H9 (cell line): ENCODE measurements at regions not wholly inside any gene's neighbourhood (a gene's known extent, or its start where the extent isn't known, plus 50 kb on each side); places are given as distances from the start of the nearest gene placed in this dataset.

ENCODE experiments used
- DNase-seq: peaks from one replicate; pipeline ENCODE4 v3.0.0-alpha.2; 2017
- H2AFZ ChIP-seq: one replicate; pipeline ENCODE4 v1.6.1; 2013; ENCODE audit warnings: mild to moderate bottlenecking, low read length, control low read depth, moderate library complexity
- H2AK5ac ChIP-seq: 2 replicates; pipeline ENCODE4 v1.6.1; 2013; ENCODE audit warnings: low read length, control low read depth, mixed read lengths; ENCODE audit not compliant: insufficient read length
- H2BK120ac ChIP-seq: one replicate; pipeline ENCODE4 v1.6.1; 2013; ENCODE audit warnings: low read depth, mild to moderate bottlenecking, low read length, control low read depth, inconsistent platforms; ENCODE audit not compliant: poor library complexity, severe bottlenecking
- H2BK12ac ChIP-seq: 2 replicates; pipeline ENCODE4 v1.6.1; 2013; ENCODE audit warnings: low read length, control low read depth, mixed read lengths, low read depth; ENCODE audit not compliant: insufficient read length
- H2BK15ac ChIP-seq: 2 replicates; pipeline ENCODE4 v1.6.1; 2013; ENCODE audit warnings: low read depth, low read length, control low read depth
- H2BK20ac ChIP-seq: one replicate; pipeline ENCODE4 v1.6.1; 2013; ENCODE audit warnings: low read depth, mild to moderate bottlenecking, low read length, control low read depth, inconsistent platforms; ENCODE audit not compliant: poor library complexity, severe bottlenecking
- H2BK5ac ChIP-seq: 2 replicates; pipeline ENCODE4 v1.6.1; 2013; ENCODE audit warnings: low read length, control low read depth, mixed read lengths; ENCODE audit not compliant: insufficient read length
- H3K14ac ChIP-seq: 2 replicates; pipeline ENCODE4 v1.6.1; 2013; ENCODE audit warnings: low read length, control low read depth; ENCODE audit not compliant: insufficient read depth
- H3K18ac ChIP-seq: 2 replicates; pipeline ENCODE4 v1.6.1; 2013; ENCODE audit warnings: low read depth, mild to moderate bottlenecking, mixed read lengths, low read length, control low read depth; ENCODE audit not compliant: insufficient read length
- H3K23ac ChIP-seq: 2 replicates; pipeline ENCODE4 v1.6.1; 2013; ENCODE audit warnings: low read length, control low read depth, mixed read lengths, low read depth; ENCODE audit not compliant: insufficient read length
- H3K23me2 ChIP-seq: 2 replicates; pipeline ENCODE4 v1.6.1; 2013; ENCODE audit warnings: low read depth, mild to moderate bottlenecking, mixed read lengths, low read length, control low read depth; ENCODE audit not compliant: insufficient read length, poor library complexity, severe bottlenecking
- H3K27ac ChIP-seq: 2 replicates; pipeline ENCODE4 v1.5.1; 2013; ENCODE audit warnings: low read length, control low read depth, mixed read lengths, low read depth; ENCODE audit not compliant: insufficient read length
- H3K27me3 ChIP-seq: 2 replicates; pipeline ENCODE4 v1.6.1; 2013; ENCODE audit warnings: low read length, control low read depth, inconsistent platforms; ENCODE audit not compliant: insufficient read depth
- H3K4ac ChIP-seq: 2 replicates; pipeline ENCODE4 v1.6.1; 2013; ENCODE audit warnings: low read depth, mild to moderate bottlenecking, control low read depth, inconsistent platforms, low read length, moderate library complexity
- H3K4me1 ChIP-seq: 2 replicates; pipeline ENCODE4 v1.6.1; 2013; ENCODE audit warnings: low read length, control low read depth, inconsistent platforms; ENCODE audit not compliant: insufficient read depth
- H3K4me2 ChIP-seq: 2 replicates; pipeline ENCODE4 v1.6.1; 2013; ENCODE audit warnings: low read length, control low read depth, mixed read lengths; ENCODE audit not compliant: insufficient read length, insufficient read depth
- H3K56ac ChIP-seq: 2 replicates; pipeline ENCODE4 v1.6.1; 2013; ENCODE audit warnings: low read depth, mild to moderate bottlenecking, mixed read lengths, low read length, control low read depth; ENCODE audit not compliant: insufficient read length
- H3K79me1 ChIP-seq: 2 replicates; pipeline ENCODE4 v1.6.1; 2013; ENCODE audit warnings: low read depth, mild to moderate bottlenecking, moderate library complexity, low read length, control low read depth, inconsistent platforms; ENCODE audit not compliant: insufficient read depth, poor library complexity, severe bottlenecking
- H3K79me2 ChIP-seq: 2 replicates; pipeline ENCODE4 v1.6.1; 2013; ENCODE audit warnings: low read length, control low read depth, inconsistent platforms; ENCODE audit not compliant: insufficient read depth
- H3K9ac ChIP-seq: 2 replicates; pipeline ENCODE4 v1.6.1; 2013; ENCODE audit warnings: low read length, control low read depth, mixed read lengths; ENCODE audit not compliant: insufficient read length; ENCODE audit errors: extremely low read depth
- H3K9me3 ChIP-seq: one replicate; pipeline ENCODE4 v1.6.1; 2013; ENCODE audit warnings: low read depth, low read length, inconsistent platforms; ENCODE audit not compliant: control insufficient read depth
- H3T11ph ChIP-seq: one replicate; pipeline ENCODE4 v1.6.1; 2013; ENCODE audit warnings: mild to moderate bottlenecking, low read length, control low read depth, inconsistent platforms
- H4K20me1 ChIP-seq: one replicate; pipeline ENCODE4 v1.6.1; 2013; ENCODE audit not compliant: control insufficient read depth, insufficient read length, insufficient read depth
- H4K5ac ChIP-seq: 2 replicates; pipeline ENCODE4 v1.6.1; 2013; ENCODE audit warnings: low read depth, mild to moderate bottlenecking, mixed read lengths, low read length, control low read depth; ENCODE audit not compliant: insufficient read length
- H4K8ac ChIP-seq: replicated peaks from 2 replicates; pipeline ENCODE4 v1.6.1; 2013; ENCODE audit warnings: low read length, control low read depth, mixed read lengths, low read depth; ENCODE audit not compliant: insufficient read length
- H4K91ac ChIP-seq: 2 replicates; pipeline ENCODE4 v1.6.1; 2013; ENCODE audit warnings: low read depth, mild to moderate bottlenecking, moderate library complexity, mixed read lengths, low read length, control low read depth; ENCODE audit not compliant: insufficient read length
- H3K27ac Mint-ChIP-seq, 3 experiments: 2 replicates in 2 of 3; 3 replicates in 1 of 3; pipeline ENCODE4 v1.8.0; 2020 to 2021; ENCODE audit warnings: mixed read lengths in 3 of 3, mild to moderate bottlenecking in 1 of 3, moderate library complexity in 1 of 3
- H3K27me3 Mint-ChIP-seq: 2 replicates; pipeline ENCODE4 v1.8.0; 2021; ENCODE audit warnings: low read depth, mild to moderate bottlenecking, moderate library complexity, mixed read lengths
- H3K36me3 Mint-ChIP-seq, 3 experiments: 2 replicates in 2 of 3; 3 replicates in 1 of 3; pipeline ENCODE4 v1.8.0; 2020 to 2021; ENCODE audit warnings: low read depth in 3 of 3, mixed read lengths in 3 of 3; ENCODE audit not compliant: insufficient read depth in 1 of 3
- H3K4me1 Mint-ChIP-seq, 2 experiments: 2 replicates each; pipeline ENCODE4 v1.8.0; 2020; ENCODE audit warnings: mixed read lengths in 2 of 2
- H3K4me3 Mint-ChIP-seq, 2 experiments: 2 replicates in 1 of 2; 3 replicates in 1 of 2; pipeline ENCODE4 v1.8.0; 2020 to 2021; ENCODE audit warnings: mild to moderate bottlenecking in 2 of 2, mixed read lengths in 2 of 2, moderate library complexity in 1 of 2
- H3K9me3 Mint-ChIP-seq, 2 experiments: 2 replicates in 1 of 2; 3 replicates in 1 of 2; pipeline ENCODE4 v1.8.0; 2020; ENCODE audit warnings: mild to moderate bottlenecking in 2 of 2, mixed read lengths in 2 of 2, moderate library complexity in 1 of 2
- TF ChIP-seq, protein P1 (sequence below): fragments of 200-600 bp; sonication (generic); conservative IDR thresholded peaks from 3 replicates; pipeline ENCODE4 v1.8.0; 2021; ENCODE audit warnings: antibody characterized with exemption, mild to moderate bottlenecking

DNA sequence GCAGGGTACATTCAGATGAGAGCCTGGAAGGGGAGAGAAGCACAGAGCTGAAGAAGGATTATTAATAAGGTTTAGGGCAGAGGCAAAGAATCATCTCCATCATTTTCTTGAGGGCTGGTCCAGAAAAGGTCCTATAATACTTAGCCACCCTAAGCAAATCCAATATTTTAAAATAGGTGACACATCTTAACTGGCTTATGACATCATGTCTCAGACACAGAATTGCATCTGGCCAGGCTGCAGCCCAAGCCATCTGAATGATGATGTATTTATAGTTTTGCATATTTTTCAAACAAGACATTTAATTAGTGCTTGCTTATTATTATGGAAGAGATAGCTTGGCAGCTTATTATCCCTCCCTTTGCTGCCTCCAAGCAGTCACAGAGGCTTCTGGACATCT lies 571.3 kb downstream of the SUCLG1 start:
- H3K79me2 ChIP-seq: no peaks in the 10 kb centered on the region
- no peak overlapping the region for H3K9ac ChIP-seq
- H3K9me3 ChIP-seq: no peaks in the 10 kb centered on the region
- H2BK15ac ChIP-seq: no peak overlapping the region
- no peak overlapping the region for H4K5ac ChIP-seq
- Mint-ChIP-seq H3K36me3 (no peaks in the 10 kb centered on the region), H3K4me1 (peaks cover 12% of the 10 kb centered on the region in 2 experiments), H3K27me3 (no peaks in the 10 kb centered on the region), H3K4me3 (no peak overlapping the region), H3K27ac (no peak overlapping the region), H3K9me3 (no peaks in the 10 kb centered on the region)
- H2BK120ac ChIP-seq: no peak overlapping the region
- no peak overlapping the region for H3K14ac ChIP-seq
- H2BK20ac ChIP-seq: no peak overlapping the region
- H3K4me1 ChIP-seq: peaks cover 3% of the 10 kb centered on the region; the same call in 1 of the 2 replicates
- H4K20me1 ChIP-seq: no peaks in the 10 kb centered on the region
- no peak overlapping the region for H4K91ac ChIP-seq
- no peaks in the 10 kb centered on the region for H3K23me2 ChIP-seq
- H3K27ac ChIP-seq: no peak overlapping the region
- no peak overlapping the region for H4K8ac ChIP-seq
- no peaks in the 10 kb centered on the region for H3K79me1 ChIP-seq
- H3K4ac ChIP-seq: no peak overlapping the region
- no peak overlapping the region for H3K23ac ChIP-seq
- no peak overlapping the region for H3T11ph ChIP-seq
- no peak overlapping the region for H2AFZ ChIP-seq
- DNase-seq: no peak
- TF ChIP-seq, protein P1, sequence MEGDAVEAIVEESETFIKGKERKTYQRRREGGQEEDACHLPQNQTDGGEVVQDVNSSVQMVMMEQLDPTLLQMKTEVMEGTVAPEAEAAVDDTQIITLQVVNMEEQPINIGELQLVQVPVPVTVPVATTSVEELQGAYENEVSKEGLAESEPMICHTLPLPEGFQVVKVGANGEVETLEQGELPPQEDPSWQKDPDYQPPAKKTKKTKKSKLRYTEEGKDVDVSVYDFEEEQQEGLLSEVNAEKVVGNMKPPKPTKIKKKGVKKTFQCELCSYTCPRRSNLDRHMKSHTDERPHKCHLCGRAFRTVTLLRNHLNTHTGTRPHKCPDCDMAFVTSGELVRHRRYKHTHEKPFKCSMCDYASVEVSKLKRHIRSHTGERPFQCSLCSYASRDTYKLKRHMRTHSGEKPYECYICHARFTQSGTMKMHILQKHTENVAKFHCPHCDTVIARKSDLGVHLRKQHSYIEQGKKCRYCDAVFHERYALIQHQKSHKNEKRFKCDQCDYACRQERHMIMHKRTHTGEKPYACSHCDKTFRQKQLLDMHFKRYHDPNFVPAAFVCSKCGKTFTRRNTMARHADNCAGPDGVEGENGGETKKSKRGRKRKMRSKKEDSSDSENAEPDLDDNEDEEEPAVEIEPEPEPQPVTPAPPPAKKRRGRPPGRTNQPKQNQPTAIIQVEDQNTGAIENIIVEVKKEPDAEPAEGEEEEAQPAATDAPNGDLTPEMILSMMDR: no peak
- H2BK5ac ChIP-seq: no peak overlapping the region
- H3K4me2 ChIP-seq: no peak overlapping the region
- no peak overlapping the region for H3K18ac ChIP-seq
- H2BK12ac ChIP-seq: no peak overlapping the region
- H3K56ac ChIP-seq: no peak overlapping the region
- H2AK5ac ChIP-seq: no peak overlapping the region
- no peaks in the 10 kb centered on the region for H3K27me3 ChIP-seq
